Fibroblast of skin of abdomen (primary cell): ENCODE measurements at regions not wholly inside any gene's neighbourhood (a gene's known extent, or its start where the extent isn't known, plus 50 kb on each side); places are given as distances from the start of the nearest gene placed in this dataset.

Experiments used
- DNase-seq: peaks from one replicate; pipeline ENCODE4 v3.0.0-alpha.2; 2013

DNA sequence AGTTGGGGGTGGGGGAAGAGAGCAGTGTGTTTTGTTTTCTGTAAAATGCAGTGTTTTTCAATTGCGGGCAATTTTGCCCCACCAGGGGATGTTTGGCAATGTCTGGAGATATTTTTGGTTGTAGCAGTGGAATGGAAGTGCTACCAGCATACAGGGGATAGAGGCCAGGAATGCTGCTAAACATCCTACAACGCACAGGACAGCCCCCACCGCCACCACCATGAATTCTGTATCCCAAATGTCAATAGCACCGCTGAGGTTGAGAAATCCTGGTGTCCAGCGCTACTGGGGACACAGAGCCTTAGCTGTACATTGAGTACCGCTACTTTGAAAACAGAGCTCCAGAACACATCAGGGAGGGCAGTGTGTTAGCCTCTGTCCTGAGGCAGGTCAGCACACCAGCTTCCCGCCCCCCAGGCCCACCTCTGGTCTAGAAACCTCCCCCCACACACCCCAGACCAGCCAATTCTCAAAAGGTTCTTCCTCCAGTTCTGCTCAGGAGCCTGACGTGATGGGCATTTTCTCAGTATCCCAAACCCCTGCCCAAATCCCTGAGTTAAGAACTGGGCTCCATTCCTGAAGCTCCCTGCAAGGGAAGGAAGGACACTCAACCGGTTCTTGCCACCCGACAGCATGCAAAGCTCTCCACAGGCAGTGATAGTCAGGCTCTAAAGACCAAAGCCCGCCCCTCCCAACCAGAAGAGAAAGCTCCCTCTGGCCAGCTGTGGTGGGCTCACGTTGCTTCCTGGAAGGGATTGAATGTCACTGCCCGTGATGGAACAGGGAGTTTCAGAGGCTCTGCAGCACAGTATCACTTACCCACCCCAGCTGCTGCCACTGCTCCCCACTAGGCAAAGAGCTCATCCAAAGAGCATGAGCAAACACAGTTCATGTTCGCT is 321.5 kb upstream of the JARID2 start:
- DNase-seq: no peak

DNA sequence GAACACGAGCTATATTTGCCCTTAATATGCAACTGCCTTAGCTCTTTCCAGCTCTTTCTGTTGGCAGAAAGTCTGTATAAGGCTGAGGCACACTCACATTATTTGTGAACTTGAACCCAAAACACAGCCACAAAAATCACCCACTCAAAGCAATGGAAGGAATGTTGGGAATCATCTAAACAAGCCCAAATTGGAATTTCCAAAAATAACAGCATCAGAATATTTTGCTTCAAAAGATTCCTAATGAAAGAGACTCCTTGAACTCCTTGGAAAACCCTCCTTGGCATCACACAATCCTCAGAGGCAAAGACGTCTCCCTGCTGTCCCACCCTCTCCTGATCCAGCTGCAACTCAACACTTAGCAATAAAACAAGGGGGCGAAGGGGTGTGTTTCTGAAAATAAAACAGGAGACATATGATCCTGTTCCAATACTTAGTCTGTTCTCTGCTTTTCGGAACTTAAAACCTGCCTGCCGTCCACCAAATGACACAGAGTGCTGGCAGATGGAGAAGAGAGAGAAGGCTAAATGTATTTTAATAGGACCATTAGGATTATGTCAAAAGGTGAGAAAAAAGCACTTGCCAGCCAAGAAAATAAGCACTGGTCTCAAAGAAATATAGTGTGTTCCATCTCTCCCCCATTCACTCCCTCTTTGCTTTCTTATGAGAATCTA is 320.7 kb upstream of the JARID2 start:
- DNase-seq: no peak

DNA sequence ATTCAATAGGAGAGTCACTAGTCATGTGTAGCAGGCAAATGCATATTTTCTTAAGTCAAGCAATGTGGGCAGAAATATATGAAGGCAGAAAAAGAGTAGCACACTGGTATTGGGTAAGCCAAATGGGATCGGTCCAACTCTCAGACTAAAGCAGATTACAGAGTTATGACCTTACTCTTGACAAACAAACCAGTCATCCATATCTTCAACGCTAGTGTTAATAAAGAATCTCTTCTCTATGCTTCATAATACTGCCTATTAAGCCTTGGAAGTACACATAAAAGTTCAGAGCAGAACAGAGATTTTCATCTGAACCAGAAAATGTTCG is 320.2 kb upstream of the JARID2 start:
- no peak for DNase-seq

DNA sequence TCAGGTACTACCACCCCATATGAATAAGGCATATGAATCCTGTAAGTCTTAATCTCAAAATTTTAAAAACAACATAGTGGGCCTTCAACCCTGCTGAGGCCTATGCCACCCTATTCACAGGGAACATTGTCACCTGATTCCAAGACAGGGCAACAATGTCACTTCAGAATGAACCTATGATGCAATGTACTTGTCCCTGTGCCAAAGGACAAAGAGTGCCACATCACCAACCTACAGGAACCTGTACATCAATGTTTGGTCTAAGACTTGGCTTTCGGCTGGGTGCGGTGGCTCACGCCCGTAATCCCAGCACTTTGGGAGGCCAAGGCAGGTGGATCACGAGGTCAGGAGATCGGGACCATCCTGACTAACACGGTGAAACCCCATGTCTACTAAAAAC is 318.5 kb upstream of the JARID2 start:
- no peak for DNase-seq

DNA sequence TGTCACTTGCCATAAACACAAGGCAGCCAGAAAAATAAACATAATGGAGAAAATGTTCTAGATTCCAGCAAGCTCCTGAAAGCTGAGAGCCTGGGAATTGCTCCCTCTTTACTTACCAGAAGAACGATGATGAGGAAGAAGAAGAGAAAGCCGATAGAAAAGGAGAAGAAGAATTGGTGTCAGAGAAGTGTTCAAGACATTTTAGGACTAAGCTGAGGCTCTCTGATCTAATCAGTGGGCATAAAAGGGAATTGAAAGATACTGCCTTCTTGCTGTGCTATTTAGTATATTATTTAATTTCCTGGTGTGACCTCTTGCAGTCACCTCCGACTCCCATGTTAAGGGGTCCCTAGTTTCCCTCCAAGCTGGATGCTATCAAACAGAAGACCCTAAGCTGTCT is 316.6 kb upstream of the JARID2 start:
- DNase-seq: no peak

DNA sequence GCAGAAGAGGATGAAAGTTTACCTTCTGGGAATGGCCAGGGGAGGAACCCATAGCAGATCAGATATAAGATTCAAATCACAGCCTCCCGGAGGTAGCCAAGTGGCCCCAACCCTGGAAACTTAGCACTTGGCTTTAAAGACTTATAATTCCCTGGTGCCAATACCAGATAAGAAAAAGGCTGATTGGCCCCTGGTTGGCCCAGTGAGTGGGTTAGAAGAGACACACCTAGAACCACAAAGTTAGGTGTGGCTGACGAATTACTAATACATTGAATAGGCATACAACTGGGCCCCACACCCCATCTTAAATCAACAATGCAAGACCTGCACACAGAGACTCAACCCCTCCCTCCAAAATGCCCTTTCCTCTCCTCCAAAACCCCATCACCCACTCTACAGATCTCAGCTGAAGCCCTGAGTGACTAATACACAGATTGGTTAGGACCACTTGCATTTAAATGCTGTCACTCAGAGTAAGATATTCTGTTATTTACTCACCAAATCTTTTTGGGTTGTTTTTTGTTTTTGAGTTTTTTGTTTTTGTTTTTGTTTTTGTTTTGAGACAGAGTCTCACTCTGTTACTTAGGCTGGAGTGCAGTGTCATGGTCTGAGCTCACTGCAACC is 315.4 kb upstream of the JARID2 start:
- no peak for DNase-seq

DNA sequence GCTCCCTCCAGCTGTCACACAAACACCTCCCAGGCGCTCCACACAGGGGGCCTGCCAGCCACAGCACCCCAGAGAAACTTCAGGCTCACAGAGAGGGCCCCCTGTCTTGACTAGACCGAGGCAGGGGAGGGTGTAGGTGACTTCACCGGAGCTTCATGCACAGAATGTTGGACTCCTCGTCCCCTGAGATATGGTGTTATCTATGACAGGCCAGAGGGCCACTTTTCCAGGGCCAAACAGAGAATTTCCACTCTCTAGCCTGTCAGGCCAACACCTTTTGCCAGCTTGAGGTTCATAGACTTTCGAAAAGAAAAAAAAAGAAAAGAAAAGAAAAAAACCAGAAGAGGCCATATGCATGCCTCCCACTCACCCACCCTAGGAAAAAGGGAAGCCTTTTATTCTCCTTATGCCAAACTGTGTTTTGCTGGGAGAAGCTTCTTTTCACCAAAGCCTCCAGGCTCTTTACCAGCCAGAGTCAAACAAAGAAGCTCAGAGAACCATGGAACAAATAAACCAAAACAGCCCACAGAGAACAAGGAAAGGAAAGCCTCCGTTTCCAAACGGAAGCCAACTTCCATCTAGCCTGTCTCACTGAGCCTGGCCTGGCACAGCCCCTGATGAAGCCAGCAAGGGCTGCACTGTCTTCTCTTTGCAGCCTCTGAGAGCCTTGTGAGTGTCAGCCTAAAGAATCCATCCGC is 313.2 kb upstream of the JARID2 start:
- DNase-seq: no peak

DNA sequence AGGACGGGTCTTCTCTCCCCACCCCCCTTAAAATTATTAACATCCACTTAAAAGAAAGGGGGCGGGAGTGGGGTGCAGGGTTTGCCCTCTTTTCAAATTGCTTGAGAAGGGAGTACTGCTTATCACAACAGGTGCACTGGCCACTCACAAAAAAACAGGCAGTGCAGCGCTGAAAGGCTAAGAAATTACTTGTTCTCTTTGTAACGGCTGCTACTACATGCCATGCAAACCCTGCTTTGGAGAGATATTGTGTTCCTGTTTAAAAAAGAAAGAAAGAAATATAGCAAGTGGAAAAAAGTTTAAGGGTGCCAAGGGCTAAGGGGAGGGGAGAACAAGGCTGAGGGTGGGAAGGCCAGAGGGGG is 312.7 kb upstream of the JARID2 start:
- DNase-seq: no peak

DNA sequence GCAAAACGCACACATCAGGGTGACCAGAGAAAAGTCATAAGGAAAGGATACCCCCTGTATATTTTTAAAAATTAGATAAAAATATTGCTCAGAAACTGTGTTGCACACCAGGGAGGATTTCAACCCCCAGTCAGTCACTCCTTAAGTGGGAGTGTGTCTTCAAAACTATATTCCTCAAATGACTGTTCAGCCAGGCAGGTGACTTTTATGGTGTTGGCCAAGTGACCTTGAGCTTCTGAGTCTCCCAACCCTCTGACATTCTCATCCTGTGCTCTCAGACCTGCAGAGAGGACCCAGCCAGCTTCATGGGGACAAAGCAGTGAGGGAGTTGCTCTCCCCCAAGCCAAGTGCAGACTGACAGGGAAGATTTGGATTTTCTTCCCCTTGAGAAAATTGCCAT is 311.9 kb upstream of the JARID2 start:
- DNase-seq: no peak

DNA sequence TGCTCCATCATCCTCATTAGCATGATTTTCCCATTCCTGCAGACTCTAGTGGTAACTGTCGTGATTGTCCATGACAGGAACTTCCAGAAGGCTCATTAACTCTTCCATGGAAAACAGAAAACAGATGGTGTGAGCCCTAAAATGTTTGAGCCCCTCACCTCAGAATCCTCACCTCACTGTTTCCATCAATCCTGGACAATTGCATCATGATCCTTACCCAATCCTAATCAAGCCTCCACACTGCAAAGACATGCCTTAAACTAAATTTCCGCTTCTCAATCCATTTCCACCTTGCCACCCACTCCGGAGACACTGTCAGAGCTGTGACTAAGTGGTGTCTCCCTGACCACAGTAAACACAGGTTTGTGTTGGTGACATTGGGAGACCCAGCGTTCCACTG is 311.0 kb upstream of the JARID2 start:
- DNase-seq: no peak

DNA sequence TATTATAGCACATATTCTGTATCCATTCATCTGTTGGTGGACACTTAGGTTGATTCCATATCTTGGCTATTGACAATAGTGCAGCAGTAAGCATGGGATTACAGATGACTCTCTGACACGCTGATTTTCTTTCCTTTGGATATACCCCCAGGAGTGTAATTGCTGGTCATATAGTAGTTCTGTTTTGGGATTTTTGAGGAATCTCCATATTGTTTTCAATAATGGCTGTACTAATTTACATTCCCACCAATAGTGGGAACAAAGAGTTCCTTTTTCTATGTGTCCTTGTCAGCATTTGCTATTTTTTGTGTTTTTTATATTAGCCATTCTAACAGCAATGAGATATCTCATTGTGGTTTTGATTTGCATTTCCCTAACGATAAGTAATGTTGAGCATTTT is 309.0 kb upstream of the JARID2 start:
- DNase-seq: no peak

DNA sequence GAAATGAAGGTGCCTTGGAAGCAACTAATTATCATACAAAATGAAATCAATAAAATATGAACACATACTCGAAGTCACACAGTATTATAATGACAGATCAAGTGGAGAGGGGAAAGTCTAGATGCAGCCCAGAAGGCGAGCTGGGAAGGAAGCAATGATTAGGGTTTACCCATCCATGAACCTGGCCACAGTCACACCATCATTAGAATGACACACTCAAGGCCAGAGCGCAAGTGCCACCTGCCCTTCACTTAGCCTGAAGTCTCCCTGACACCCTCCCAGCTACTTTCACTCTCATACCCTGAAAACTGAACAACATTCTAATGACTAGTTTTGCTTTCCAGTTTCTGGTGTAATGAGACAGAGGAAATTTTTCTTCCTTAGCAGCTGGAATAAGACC is 302.8 kb upstream of the JARID2 start:
- DNase-seq: no peak

DNA sequence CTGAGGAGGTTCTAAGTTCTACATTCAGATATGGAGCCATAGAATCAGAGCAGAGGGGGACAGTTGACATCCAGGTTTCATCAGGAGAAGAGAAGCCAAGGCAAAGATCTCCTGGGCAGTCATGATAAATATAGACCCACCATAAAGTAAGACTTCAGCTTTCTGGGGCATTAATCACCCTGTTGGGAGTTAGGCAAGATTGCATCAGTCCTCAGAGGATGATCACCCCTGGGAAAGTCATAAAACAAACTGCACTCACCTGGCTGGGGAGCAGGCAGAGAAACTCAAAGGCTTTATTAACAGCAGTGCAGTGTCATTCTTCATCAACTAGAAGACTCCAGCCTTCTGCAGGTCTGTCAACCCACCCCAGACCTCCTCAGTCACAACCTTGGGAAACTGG is 301.3 kb upstream of the JARID2 start:
- peak; percentile 18 for DNase-seq

DNA sequence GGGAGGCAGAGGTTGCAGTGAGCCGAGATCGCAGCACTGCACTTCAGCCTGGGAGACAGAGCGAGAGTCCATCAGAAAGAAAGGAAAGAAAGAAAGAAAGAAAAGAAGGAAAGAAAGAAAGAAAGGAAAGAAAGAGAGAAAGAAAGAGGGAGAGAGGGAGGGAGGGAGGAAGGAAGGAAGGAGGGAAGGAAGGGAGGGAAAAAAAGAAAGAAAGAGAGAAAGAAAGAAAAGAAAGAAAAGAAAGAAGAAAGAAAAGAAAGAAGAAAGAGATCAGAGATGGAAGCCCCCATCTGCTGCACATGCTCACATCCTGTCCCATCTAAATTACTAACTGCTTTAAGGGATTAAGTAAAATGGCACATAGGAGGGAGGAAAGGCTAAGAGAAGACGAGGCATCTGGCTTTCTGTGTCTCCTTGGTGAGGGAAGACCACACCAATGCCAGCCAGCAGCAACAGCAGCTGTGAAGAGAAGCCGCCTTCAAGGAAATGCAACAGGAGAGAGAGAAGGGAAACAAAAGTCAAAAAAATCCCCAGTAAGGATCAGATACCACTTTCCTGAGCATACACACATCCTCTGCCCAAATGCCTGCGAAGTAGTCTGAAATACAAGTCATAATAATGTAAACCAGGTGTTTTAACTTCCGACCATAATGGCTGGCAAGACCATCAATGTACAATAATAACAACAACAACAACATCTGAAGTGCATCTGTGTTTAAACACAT is 300.2 kb upstream of the JARID2 start:
- DNase-seq: no peak

DNA sequence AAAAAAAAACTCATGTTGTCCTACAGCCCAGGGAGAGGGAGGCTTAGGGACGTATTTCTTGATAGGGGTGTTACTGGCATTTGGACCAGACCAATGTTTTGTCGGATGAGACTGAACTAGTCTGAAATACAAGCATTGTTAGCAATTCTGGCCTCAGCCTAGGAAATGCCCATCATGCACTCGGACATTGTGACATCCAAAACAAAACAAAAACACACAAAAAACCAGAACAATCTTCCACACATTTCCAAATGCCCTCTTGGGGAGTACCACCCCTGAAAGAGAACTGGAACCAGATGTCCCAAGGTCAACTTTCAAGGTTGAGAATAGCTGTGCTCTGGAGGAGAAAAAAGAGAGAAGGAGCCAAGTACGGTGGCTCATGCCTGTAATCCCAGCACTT is 299.1 kb upstream of the JARID2 start:
- DNase-seq: no peak

DNA sequence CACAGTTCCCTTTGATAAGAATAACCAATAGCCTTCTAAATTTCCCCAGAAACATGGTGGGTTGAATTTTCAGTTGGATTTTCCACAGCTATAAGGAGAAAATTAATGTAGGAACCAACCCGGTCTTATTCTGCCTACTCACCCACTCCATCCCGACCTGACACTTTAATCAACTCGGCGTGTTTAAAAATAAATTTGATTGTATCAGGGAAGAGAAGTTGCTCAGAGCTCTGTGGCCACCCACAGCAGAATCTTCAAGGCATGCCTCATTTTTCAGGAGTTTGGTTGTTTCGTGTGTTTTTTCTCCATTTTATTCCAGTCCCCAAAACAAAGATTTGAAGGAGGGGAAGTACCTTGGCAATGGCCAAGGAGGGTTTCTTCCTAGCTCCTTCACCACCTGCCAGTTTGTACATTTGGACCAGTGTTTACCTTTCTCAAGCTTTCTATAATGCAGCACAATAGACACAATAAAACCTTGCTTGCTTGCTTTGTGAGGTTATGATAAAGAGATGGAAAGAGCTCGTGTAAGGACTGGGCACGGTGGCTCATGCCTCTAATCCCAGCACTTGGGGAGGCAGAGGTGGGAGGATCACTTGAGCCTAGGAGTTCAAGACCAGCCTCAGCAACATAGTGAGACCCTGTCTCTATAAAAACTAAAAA is 297.2 kb upstream of the JARID2 start:
- no peak for DNase-seq

DNA sequence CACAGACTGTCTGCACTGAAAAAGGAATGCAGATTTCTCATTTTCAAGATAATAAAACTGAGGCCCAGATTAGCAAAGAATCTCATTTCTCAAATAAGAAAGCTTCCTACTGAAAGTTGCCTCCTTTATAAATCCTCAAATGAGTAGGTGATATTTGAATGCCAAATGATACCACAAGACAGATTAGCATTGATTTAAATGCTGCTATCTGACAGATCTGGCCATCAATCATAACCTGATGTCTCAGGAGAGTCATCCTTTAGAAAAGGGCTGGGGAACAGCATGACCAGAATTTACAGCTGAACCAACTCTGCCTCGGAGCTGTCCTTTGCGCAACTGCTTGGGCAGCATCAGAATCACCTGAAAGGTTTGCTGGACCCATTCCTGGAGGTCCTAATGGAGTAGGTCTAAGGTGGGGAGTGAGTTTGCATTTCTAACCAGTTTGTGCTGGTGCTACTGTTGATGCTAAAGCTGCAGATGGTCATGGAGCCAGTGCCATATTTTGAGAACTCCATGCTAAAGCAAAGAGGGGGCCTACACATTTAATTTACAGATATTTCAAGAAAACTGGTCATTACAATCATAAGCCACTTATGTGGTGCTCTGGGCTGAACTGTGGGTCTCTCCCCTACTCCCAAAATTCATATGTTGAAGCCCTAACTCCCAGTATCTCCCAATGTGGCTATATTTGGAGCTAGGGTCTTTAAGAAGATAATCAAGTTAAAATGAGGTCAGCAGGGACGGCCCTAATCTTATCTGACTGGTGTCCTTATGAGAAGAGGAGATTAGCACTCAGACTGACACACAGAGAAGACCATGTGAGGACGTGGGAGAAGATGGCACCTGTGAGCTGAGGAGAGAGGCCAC is 295.5 kb upstream of the JARID2 start:
- DNase-seq: no peak

DNA sequence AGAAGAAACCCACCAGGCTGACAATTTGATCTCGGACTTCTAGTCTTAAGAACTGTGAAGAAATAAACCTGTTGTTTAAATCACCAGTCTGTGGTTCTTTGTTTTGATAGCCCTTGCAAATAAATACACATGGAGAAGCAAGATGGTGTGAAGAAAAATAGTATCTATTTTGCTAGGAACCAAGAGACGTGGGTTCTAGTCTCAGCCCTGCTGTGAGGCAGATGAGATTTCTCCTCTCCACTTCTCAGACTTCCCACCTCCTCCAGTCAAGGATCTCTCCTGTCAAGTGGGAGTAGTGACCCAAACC is 294.9 kb upstream of the JARID2 start:
- no peak for DNase-seq

DNA sequence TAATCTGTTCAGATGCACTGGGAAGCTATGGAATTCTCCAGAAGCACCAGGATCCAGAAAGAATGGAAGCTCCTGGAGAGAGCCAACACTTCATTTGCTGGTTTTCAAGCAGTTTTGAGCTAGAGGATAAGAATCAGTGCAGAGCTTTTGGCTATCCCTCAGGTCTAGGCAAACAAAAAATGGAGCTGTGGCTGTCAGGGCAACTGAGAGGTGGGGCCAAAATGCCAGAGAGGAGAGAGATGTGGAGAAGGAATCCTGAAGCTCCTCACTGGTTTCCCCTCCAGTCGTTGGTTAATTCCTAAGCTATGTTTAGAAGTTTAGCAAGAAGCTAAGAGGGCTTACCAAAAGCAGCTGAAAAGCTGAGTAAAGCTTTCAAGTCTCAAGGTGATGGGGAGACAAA is 294.2 kb upstream of the JARID2 start:
- no peak for DNase-seq

DNA sequence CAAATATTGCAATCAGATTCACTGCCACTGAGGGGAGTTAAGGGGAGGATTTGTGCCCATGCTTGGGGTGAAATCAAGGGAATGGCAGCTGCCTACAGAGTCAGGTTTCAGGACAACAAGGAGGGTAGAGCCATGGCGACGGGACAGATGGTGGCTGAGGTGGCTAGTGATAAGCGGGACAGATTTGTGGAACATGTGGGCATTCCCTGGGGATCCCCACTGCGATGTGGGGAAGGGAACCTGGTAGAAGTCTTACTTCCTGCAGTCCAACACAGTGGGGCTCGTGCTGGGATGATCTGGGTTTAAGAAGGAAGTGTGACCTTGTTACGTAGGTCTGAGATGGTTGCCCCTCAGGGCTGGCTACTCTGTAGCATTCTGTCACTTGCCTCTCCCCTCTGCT is 292.0 kb upstream of the JARID2 start:
- no peak for DNase-seq

DNA sequence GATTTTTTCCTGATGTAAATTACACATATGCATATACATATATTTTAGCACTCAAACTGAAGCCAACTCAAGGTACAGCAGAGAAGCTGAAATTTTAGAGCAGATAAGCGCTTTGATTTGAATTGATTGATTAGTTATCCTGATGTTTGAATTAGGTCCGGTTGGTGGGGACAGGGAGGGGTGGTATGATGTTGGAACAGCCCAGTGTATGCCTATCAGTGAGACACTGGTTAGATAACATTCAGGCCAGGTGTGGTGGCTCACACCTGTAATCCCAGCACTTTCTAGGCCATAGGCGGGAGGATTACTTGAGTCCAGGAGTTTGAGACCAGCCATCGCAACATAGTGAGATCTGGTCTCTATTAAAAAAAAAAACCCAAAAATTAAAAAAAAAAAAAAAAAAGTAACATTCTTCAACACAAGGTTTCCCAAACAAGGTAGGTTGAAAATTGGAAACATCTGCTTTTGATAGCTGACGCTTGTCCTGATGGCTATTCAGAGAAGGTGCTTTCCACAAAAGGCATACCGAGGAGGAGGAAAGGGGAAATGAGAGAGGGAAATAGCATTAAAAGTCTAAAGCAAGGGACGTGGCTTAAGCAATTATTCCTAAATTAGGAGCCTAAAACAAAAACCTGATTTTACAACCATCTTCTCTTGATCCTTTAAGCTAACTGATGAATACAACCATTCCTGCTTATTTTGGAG is 288.4 kb upstream of the JARID2 start:
- no peak for DNase-seq
